Suppressor macrophage treated with lipopolysaccharide for 4 hours (primary cell): ENCODE measurements at regions not wholly inside any gene's neighbourhood (a gene's known extent, or its start where the extent isn't known, plus 50 kb on each side); places are given as distances from the start of the nearest gene placed in this dataset.
"Not testable (repeated sequence)": the region's sequence is repeated elsewhere in the genome, so short reads cannot be mapped to it uniquely, and the experiment has no call there.

Experiments
- DNase-seq: peaks from one replicate; pipeline ENCODE4 v3.0.0-alpha.2; 2020

DNA sequence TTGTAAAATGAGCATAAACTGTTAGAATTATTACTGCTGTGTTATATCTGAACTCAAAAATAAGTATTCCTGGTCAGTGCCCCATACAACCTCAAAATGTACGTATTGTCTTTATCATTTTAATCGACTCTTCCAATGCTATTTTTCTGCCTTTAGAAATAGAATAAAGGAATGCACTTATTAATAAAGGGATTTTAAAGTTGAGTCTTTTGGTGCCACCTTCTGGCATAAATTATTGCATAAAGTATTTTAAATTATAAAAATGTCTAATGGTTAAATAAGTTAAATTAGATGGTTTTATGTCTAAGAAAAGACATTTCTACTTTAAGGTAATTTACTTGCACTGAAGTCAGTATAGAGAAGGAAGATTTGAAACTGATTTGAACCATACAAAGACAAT is 424.0 kb upstream of the NDST4 start:
- peak; percentile 10 for DNase-seq

DNA sequence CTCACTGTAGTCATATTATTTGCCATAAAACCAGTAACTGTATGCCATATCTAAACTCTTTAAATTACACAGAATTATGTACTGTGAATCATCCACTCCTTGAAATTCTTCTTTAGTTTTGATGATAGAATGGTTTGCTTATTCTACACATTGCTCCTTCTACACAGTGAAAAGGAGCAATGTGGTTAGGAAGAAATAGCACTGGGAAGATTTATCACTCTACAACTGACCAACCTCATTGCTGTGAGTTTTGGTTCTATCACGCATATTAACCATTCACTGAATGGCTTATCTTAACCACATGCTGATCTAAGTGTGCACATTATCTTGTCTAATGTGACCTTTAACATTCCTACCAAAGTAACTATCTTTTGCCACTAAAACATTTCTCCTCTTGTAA is 415.7 kb upstream of the NDST4 start:
- no peak for DNase-seq

DNA sequence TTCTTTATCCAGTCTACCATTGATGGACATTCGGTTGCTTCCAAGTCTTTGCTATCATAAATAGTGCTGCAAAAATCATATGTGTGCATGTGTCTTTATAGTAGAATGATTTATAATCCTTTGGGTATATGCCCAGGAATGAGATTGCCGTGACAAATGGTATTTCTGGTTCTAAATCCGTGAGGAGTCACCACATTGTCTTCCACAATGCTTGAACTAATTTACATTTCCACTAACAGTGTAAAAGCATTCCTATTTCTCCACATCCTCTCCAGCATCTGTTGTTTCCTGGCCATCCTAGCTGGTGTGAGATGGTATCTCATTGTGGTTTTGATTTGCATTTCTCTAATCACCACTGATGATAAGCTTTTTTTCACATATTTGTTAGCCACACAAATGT is 406.1 kb upstream of the NDST4 start:
- not testable (repeated sequence) for DNase-seq

DNA sequence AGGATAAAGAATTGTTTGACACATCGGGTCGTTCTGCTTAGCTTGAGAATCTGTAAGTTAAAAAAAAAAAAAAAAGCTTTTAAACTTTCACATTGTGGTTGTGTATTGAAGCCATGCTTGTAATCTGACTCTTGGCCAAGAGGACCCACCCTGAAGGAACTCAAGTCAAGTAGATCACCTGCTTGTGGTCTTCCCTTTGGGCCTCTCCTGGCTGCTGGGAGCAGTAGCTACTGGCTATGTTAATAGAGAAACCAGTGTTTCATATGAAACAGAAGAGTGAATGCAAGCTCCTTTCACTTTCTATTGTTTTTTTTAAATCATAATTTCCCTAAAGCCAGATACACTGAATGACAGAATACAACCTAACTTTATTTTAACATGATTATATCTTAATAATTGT is 402.4 kb upstream of the NDST4 start:
- peak; percentile 13 for DNase-seq

DNA sequence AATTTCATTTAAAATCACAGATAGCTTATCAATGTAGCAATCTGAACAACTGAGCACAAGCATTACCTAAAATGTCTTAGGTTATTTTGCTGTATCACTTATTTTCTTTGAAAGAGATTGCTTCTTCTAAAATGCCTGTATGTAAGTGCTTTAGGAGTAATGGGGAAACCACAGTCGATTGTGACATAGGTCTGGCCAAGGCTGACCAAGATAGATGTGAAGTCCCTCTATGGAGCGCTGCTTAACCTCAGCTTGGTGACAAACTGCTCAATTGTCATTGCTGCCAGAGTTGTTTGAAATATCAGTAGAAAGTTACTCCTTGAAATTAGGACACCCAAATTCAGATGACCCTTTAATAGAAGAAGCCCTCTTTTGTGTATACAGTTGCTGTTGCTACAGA is 401.9 kb upstream of the NDST4 start:
- DNase-seq: peak; percentile 1

DNA sequence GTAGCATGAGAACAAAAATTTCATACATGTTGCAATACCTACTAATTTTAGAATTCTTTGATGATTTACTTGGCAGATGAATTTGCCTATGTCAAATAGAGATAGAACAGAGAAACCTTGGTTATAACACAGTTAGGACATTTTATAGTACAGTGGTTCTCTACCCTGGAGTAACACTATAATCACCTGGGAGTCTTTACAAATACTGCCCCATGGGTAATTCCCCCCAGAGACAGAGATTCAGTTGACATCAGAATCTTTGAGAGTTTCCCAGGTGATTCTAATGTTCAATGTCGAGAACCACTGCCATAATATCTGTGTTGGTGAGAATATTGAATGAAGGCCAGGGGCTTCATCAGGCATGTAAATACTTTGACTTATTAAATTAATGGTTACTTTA is 401.3 kb upstream of the NDST4 start:
- no peak for DNase-seq

DNA sequence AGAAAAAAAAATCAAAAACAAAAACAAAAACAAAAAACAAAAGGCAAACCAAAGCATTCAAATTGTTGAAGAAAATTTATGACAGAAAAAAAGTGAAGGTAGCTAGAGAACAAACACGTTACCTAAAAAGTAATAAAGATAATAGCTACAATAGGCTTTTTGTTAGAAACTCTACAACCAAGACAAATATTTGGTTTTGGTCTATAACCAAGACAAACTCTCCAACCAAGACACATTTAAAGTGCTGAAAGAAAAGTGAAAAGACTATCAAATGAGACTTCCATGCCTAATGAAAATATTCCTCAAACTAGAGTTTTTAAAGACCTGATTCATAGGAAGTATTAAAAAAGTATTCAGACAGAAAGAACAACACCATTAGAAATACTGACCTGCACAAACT is 391.9 kb upstream of the NDST4 start:
- no peak for DNase-seq

DNA sequence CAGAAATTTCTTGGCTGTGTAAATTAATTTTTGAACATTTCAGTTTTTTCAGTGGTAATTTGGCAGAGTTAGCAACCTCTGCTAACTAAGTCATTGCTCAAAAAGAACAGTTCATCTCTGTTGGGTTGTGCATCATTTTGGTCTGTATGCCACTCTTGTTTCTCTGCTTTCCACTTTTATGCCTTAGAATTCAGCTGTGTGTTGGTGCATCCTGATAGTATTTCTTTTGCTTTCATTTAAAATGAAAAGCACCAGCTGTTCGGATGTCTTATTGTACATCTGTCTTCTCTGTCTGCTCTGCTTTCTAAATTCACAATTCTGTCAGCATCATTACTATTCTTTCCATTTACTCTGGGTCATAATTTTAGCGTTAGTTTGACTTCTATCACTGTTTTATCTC is 388.2 kb upstream of the NDST4 start:
- DNase-seq: no peak

DNA sequence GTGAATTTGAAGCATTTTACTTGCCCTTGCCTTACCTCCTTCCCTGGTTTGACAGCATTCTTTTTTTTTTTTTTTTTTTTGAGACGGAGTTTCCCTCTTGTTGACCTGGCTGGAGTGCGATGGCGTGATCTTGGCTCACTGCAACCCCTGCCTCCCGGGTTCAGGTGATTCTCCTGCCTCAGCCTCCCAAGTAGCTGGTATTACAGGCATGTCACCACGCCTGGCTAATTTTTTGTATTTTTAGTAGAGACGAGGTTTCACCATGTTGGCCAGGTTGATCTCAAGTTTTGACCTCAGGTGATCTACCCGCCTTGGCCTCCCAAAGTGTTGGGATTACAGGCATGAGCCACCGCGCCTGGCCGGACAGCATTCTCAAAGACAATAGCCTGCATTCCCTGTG is 380.4 kb upstream of the NDST4 start:
- not testable (repeated sequence) for DNase-seq

DNA sequence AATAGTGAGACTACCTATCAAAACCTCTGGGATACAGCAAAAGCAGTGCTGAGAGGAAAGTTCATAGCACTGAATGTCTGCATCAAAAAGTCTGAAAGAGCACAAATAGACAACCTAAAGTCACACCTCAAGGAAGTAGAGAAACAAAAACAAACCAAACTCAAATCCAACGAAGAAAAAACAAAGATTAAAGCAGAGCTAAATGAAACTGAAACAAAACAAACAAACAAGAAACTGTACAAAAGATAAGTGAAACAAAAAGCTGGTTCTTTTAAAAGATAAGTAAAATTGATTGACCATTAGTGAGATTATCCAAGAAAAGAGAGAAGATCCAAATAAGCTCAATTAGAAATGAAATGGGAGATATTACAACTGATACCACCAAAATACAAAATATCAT is 378.3 kb upstream of the NDST4 start:
- no peak for DNase-seq

DNA sequence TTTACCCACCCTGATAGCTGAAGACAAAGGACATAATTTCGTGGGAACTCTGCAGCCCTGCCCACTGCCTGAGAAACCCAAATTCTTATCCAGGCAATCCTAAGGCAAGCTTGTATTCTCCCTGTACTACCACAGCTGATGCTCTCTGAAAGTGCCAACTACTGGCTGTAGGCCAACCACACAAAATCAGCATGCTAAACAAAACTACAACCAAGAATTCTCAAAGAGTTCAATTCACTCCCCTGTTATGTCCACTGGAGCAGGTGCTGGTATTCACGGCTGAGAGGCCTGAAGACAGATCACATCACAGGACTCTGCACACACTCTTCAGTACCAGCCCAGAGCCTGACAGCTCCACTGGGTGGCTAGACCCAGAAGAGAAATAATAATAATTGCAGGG is 375.9 kb upstream of the NDST4 start:
- no peak for DNase-seq

DNA sequence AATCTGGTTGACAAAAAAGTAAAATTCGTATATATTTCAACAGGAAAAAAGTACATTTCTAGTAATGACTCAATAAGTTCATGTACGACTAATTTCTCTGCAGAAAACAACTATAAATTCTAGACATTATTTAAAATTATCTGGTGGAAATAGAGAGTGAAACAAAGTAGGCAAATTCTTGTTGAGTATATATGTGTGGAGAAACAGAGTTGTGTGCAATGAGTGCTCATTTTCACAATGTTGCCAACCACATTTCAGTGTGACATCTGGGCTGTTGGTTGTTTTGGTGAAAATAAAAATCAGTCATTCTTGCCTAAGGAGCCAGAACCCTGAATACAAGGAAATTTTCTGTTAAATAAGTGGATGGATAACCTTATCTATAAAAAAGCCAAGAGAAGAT is 372.0 kb upstream of the NDST4 start:
- no peak for DNase-seq

DNA sequence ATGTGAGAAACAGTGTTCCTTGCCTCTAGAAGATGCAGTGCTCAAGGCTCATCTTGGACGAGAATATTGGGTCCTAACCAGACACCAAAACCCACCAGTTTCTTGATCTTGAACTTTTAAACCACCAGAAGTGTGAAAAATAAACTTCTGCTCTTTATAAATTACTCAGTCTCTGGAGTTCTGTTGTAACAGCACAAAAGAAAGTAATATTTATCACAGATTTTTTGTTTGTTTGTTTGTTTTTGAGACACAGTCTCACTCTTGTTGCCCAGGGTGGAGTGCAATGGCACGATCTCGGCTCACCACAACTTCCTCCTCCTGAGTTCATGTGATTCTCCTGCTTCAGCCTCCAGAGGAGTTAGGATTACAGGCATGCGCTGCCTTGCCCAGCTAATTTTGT is 371.1 kb upstream of the NDST4 start:
- no peak for DNase-seq

DNA sequence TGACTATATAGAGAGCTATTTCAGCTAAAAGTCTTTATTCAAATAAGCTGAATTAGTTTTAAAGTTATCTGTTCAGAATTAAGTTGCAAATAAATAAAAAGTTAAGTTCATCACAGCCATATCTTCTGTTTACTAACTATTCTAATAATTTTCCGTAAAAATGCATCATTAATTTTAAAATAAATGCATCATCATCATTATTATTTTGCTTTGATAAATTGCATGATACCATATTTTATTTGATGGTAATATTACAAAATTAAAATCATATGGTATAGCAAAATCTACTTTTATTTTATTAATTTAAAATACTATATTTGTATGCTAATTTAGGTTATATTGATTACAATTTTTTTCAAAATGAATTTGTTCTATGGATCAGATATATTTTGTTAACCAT is 357.3 kb upstream of the NDST4 start:
- DNase-seq: no peak

DNA sequence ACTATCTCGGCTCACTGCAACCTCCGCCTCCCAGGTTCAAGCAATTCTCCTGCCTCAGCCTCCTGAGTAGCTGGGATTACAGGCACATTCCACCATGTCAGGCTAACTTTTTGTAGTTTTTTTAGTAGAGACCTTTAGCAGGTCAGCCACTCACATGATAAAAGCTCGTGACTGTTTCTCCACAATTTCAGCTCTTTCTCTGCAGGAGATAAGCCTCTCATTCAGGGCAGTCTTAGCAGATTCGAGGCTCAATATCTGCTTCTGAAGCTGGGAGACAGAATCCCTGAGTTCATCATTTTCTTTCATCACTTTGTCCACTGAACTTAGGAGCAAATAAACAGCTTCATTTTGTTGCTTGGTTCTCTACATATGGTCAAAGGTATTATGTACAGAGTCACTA is 345.9 kb upstream of the NDST4 start:
- DNase-seq: not testable (repeated sequence)

DNA sequence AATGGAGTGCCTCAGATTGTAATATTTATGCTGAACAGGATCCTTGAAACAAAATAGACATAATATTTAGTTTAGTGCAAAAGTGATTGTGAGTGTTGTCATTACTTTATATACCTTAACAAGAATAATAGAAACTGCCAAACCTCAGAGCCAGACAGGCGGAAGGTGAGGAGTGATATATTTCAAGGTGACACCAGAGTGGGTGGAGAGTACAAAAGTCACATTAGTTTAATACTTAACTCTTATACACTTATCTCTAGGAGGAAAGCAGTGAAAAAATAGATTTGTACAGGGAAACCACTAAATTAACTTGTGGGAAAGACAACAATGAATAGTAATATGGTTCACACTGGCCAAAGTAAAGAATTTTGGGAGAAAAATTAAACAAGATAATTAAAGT is 342.8 kb upstream of the NDST4 start:
- no peak for DNase-seq

DNA sequence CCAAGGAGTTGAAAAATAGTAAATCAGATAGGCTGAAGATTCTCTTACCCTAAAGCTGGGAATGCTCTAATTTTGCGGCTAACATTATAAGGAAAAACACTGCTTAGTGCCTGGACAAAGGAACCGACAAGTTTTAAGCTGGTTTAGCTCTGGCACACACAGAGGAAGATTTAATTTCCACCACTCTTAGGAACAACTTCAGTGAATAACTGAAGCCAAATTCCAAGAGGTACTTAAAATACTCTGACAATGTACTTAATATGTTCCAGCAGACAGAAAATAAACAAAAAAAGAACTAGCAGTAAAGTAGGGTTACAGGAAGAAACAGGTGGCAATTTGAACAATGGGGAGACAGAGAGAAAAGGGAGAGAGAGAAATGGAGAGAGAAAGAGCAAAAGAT is 340.8 kb upstream of the NDST4 start:
- DNase-seq: no peak

DNA sequence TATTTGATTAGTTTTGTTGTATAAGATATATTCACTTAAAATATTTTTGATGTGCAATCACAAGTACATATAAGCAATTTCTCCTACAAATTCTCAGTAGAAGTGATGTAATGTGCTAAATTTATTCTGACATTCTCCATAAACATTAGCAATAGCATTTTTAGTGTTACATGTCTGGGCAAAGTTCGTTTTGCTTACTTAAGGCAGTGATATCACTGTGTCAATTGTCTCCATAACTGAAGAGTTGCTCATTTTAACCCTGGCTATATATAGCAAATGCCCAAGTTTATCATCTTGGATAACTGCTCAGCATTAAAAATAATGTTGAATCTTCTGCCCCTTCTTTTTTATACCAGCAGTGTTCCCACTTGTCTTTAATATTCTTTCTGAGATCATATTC is 340.0 kb upstream of the NDST4 start:
- DNase-seq: no peak

DNA sequence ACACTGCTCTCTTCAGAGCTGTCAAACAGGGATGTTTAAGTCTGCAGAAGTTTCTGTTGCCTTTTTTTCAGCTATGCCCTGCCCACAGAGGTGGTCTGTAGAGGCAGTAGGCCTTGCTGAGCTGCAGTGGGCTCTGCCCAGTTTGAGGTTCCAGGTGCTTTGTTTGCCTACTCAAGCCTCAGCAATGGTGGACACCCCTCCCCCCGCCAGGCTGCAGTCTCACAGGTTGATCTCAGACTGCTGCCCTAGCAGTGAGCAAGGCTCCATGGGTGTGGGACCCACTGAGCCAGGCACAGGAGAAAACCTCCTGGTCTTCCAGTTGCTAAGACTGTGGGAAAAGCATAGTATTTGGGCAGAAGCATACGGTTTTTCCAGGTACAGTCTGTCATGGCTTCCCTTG is 338.8 kb upstream of the NDST4 start:
- DNase-seq: not testable (repeated sequence)

DNA sequence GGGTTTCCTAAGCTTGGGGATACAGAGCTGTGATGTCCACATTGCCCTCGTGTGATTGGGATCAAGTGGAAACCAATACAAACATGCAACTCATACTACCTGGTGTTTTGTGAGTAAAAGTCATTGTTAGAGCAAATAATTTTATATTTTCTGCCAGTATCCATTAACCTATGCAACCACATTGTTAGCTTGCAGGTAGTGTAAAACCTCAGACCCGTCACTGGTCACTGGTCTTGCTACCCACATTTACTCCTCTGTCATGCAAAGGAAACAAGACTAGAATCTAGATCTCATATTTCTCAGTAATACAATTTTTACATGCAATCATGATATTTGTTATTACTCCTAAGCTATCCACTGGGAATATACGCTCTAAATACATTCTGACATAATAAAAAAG is 324.3 kb upstream of the NDST4 start:
- DNase-seq: no peak

DNA sequence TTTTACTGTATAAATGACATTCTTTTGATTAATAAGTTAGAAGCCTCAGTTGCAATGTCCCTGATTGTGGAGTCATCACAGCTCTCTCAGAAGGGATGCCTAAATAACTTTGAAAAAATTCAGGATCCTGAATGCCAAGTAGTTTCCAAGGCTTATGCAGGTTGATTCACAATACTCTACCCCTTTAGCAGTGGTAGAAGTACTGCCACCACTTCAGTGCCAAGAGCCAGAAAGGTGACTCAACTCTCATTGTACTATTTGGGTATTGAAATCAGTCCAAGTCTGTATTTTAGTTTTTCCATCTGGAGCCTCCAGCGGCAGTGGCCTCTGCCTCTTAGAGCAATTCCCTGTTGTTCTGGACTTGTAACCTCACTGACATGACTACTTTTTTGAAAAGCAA is 320.1 kb upstream of the NDST4 start:
- no peak for DNase-seq

DNA sequence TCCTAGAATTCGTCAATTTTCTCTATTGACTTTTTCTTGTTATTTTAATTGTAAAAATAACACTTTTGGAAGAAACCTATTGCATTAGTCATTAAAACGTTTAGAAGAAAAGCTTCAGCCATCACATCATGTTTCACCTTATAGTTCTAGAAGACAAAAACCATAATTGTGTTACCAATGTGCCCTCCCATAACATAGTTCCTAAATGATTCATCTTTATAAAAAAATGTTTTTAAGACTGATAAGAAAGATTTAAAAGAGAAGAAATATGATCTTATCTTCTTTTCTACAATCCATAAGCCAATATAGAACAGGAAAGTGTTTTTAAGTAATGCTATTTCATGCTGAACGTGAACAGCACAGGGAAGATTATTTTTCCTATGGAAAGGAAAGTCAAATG is 316.6 kb upstream of the NDST4 start:
- no peak for DNase-seq

DNA sequence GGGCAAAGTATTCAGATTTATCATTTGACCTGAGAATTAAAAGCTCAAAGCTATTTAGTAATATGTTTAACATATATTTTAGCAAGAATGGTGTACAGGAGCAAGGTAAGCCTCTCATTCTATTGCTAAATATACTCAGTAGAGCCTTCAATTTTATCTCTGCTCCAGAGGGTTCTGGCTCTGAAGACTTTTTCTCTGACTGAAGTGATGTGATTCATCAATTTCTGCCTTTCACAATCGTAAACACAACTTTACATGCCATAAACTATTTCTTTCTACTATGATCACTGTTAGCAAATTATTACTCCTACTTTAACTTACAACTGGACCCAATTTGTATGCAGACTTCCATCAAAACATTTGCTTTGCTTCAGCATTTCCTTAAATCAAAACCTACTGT is 315.0 kb upstream of the NDST4 start:
- DNase-seq: no peak

DNA sequence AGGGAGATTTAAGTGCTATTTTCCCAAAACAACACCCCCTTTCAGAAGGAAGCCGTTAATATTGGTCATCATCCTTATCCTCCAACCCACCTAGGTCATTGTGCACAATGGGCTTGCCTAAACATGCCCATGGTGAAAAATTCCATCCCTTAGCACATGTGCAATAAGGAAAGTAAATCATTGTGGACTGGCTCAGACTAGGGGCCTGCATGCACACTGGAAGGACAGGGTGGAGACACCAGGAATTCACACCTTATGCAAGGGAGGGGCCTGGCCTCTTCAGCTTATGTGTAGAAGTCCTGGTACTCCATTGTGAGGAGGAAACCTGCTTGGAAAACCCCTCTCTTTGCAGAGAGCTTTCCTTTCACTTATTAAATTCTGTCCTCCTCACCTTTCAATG is 311.4 kb upstream of the NDST4 start:
- DNase-seq: no peak

DNA sequence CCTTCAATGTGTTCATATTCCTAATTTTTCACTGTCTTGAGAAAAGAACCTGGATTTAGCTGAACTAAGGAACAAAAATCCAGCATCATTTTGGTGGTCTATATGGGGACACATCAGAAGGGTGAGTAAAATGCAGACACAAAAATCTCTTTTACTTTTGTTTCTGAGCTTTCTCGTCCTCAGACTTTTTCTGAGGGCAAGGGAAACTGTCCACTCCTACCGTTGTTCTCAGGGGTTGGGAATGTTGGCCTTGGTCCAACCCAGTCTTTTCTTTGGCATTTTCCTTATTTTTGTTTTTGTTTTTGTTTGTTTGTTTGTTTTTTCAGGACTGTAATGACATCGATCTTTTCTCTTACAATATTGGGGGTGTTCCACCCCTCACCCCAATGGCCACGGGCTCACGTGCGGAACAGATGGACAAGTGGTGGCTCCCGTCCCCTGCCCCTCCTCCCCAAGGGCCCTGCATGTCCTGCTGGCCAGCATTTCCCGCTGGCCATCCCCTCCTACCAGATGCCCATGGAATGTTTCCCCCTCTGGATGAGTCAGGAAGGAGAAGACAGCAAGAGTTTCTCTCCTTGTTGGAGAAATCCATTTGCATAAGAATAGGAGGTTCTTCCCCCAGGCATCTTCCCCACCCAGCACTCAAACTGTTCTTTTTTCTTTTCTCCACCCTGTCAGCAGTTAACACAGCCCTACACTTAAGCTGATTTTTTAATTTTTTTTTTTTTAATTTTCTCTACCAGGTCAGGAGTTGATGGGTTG is 305.4 kb upstream of the NDST4 start:
- no peak for DNase-seq

DNA sequence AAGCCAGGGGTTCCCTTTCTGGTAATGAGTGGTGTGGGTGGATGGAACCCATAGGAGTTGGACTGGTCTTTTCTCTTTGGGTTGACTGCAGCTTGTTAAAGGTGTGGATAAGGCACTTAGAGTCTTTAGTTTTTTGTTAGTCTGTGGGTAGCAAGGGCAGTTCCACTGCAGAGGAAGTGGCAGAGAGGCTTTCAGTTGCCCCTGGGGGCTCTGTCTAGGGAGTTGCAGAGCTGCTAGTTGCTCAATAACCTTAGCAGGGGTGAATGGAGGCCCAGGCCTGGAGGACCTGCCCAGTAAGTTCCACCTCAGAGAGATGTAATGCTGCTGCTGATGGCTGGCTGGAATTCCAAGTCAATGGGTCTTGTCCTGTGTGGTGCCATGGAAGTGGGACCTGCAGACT is 282.6 kb upstream of the NDST4 start:
- DNase-seq: no peak
